NCI-H460 (cell line): ENCODE measurements at regions not wholly inside any gene's neighbourhood (a gene's known extent, or its start where the extent isn't known, plus 50 kb on each side); places are given as distances from the start of the nearest gene placed in this dataset.

Experiments
- DNase-seq: peaks from one replicate; pipeline ENCODE4 v3.0.0-alpha.2; 2016; ENCODE audit warnings: low read depth; ENCODE audit errors: extremely low read depth

DNA sequence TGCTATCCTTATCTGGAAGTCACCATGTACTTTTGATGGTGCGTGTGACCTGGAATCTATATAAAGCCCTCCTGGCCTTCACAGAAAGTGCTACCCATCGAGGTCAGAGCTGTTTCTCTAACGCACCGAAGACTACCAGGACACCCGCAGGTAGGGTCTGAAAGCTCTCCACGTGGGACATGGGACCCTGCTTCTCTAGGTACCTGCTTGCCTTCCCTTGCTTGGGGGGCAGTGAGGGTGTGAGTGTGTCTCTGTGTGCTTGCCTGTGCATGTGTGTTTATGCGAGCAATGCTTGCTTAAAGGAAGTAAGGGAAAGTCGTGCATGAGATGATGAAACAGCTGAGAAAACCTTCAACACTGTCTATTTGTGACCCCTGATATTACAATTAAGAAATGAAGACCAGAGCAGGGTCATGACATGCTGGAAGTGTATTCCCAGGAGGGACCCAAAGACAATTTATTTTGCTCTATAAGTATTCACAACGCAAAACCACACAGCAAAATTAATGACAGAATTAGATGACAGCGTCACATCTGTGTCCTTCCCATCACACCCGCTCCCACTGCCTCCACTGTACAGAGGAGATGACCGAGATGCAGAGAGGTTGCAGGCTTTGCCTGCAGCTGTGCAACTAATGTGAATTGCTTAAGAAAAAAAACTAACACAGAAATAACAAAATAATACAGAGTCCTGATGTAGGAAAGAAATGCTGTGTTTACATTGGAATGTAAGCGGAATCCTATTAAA is 76.4 kb upstream of the HELT start:
- DNase-seq: no peak

DNA sequence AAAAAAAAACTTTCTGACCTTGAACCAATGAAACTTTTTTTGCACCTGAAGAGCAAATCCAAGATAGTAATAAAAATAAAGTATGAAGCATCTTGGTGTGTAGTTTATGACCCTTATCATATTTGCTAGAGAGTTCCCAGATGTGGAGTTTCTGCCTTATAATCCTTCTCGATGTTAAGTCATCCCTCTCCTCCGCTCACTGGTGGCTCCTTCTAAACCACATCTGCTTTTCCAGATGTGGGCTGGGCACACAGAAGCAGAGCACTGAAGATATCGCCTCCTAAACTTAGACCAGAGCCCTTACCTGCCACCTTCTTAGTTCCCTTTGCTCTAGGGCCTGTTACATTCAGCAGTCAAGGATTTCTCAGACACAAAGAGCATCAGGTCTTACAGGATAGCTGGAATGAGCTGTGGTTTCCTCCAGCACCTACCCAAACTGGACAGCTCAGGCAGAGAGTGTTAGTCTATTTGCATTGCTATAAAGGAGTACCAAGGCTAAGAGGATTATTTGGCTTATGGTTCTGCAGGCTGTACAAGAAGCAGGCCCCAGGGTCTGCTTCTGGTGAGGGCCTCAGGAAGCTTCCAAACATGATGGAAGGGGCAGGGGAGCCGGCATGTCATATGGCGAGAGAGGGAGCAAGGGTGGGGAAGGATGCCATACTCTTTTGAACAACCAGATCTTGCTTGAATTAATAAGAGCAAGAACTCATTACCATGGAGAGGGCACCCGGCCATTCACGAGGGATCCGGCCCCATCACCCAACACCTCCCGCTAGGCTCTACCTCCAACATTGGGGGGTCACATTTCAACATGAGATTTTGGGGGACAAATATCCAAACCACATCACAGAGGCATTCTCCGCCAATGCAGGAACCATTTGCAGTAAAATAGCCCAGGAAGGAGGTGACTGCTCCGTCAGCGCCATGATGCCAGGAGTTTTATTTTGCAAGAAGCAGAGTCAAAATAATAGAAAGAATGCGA is 75.6 kb upstream of the HELT start:
- DNase-seq: no peak

- no peak for DNase-seq
Measured at GRCh38 chr4:184949020-184949419, 69.3 kb upstream of the HELT start.

- DNase-seq: no peak
Measured at GRCh38 chr4:184950117-184950830, 68.0 kb upstream of the HELT start.

DNA sequence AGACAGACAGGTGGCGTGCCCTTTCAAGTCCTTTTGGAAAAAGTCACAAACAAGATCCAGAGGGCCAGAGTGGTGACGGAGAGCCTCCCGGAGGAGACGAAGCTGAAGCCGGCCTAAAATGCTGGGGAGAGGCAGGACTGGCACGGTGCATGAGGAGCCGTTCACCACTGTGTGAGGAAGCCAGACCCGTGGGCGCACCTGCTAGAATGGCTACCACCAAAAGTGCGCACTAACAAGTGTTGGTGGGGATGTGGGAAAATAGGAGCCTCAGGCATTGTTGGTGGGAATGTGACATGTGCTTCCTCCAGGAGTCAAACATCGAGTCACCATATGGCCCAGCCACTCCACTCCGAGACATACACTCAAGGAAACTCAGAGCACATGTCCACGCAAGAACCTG is 67.4 kb upstream of the HELT start:
- no peak for DNase-seq

GRCh38 chr4:184951668-184952160 is 66.6 kb upstream of the HELT start:
- DNase-seq: no peak

- no peak for DNase-seq
Measured at GRCh38 chr4:184952522-184952921, 65.8 kb upstream of the HELT start.

GRCh38 chr4:184953421-184953945 is 64.8 kb upstream of the HELT start:
- DNase-seq: no peak

GRCh38 chr4:184953971-184954370 is 64.3 kb upstream of the HELT start:
- DNase-seq: no peak

- no peak for DNase-seq
Measured at GRCh38 chr4:184954482-184954881, 63.8 kb upstream of the HELT start.

GRCh38 chr4:184955116-184955515 is 63.2 kb upstream of the HELT start:
- no peak for DNase-seq

DNA sequence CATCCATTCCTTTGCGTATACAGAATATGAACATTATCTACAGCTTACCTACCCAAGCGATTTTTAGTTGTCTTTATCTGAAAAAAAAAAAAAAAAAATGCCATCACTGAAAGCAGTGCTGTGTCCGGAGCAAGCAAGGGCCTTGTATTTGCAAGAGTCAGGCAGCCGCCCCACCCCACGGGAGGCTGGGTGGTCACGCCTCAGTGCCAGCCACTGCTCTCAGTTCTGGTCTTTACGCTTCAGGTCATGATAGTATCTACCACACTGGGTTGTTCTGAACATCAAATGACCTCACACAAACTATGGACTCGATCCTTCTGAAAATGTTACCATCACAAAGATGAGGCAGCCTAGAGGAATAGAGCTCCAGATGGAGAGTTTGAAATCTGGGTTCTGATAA is 62.7 kb upstream of the HELT start:
- DNase-seq: no peak

- DNase-seq: no peak
Measured at GRCh38 chr4:184957446-184958115, 60.7 kb upstream of the HELT start.

- no peak for DNase-seq
Measured at GRCh38 chr4:184958127-184958922, 60.0 kb upstream of the HELT start.

GRCh38 chr4:184958923-184959210 is 59.4 kb upstream of the HELT start:
- no peak for DNase-seq

GRCh38 chr4:184959309-184959708 is 59.0 kb upstream of the HELT start:
- DNase-seq: no peak

- no peak for DNase-seq
Measured at GRCh38 chr4:184959786-184960185, 58.5 kb upstream of the HELT start.

DNA sequence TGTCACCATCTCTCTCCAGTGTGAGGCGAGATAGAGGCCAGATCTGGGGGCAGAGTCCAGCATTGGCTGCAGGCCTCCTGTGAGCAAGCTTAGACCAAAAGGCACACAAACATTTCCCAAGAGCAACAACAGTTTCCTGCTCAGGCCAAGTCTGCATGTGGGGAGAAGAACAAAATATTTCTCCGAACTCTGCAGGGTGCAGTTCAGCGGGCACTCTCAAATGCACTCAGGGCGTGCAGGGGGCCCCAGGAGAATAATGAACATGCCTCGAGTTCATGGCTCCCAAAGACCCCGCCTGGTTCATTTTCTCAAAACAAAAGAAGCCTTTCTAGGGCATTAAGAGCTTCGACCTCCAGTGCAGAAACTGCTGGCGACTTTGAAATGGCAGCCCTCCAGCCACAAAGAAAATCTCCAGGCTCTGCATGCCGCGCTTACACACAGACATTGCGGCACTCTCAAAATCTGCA is 57.8 kb upstream of the HELT start:
- DNase-seq: no peak

GRCh38 chr4:184961660-184962059 is 56.6 kb upstream of the HELT start:
- DNase-seq: no peak
